ENCODE measurements at regions not wholly inside any gene's neighbourhood (a gene's known extent, or its start where the extent isn't known, plus 50 kb on each side); places are given as distances from the start of the nearest gene placed in this dataset.

GRCh38 chr4:165627548-165627947 lies 245.5 kb upstream of the TLL1 start:
- H3K27me3 ChIP-seq (ENCODE audit: control insufficient read depth, insufficient read depth, low read length), result no peaks in the 10 kb centered on the region
- no peak for TF ChIP-seq CTCF (IDR thresholded peaks at IDR 0.05; ENCODE audit: insufficient read depth, low read length, poor library complexity, severe bottlenecking)
- H3K4me3 ChIP-seq (ENCODE audit: low read depth, low read length), result no peak overlapping the region
- no peaks in the 10 kb centered on the region for H3K36me3 ChIP-seq (ENCODE audit: control insufficient read depth, insufficient read depth, low read length)
- no peak for DNase-seq (ENCODE audit: low read depth)

GRCh38 chr4:165628572-165628971 lies 244.5 kb upstream of the TLL1 start:
- Histone ChIP-seq H3K36me3 (ENCODE audit: control insufficient read depth, insufficient read depth, low read length) (no peaks in the 10 kb centered on the region), H3K4me3 (ENCODE audit: low read depth, low read length) (no peak overlapping the region)

GRCh38 chr4:165630671-165631070 lies 242.4 kb upstream of the TLL1 start:
- H3K27me3 ChIP-seq (ENCODE audit: control insufficient read depth, insufficient read depth, low read length), result no peaks in the 10 kb centered on the region
- no peaks in the 10 kb centered on the region for H3K36me3 ChIP-seq (ENCODE audit: control insufficient read depth, insufficient read depth, low read length)
- no peak overlapping the region for H3K4me3 ChIP-seq (ENCODE audit: low read depth, low read length)
- TF ChIP-seq CTCF (IDR thresholded peaks at IDR 0.05; ENCODE audit: insufficient read depth, low read length, poor library complexity, severe bottlenecking), result no peak
- no peak for DNase-seq (ENCODE audit: low read depth)

More at GRCh38 chr4:165628572-165628971, 244.5 kb upstream of the TLL1 start:
- no peak for DNase-seq (ENCODE audit: low read depth)
- TF ChIP-seq CTCF (IDR thresholded peaks at IDR 0.05; ENCODE audit: insufficient read depth, low read length, poor library complexity, severe bottlenecking), result no peak
- no peaks in the 10 kb centered on the region for H3K27me3 ChIP-seq (ENCODE audit: control insufficient read depth, insufficient read depth, low read length)

DNA sequence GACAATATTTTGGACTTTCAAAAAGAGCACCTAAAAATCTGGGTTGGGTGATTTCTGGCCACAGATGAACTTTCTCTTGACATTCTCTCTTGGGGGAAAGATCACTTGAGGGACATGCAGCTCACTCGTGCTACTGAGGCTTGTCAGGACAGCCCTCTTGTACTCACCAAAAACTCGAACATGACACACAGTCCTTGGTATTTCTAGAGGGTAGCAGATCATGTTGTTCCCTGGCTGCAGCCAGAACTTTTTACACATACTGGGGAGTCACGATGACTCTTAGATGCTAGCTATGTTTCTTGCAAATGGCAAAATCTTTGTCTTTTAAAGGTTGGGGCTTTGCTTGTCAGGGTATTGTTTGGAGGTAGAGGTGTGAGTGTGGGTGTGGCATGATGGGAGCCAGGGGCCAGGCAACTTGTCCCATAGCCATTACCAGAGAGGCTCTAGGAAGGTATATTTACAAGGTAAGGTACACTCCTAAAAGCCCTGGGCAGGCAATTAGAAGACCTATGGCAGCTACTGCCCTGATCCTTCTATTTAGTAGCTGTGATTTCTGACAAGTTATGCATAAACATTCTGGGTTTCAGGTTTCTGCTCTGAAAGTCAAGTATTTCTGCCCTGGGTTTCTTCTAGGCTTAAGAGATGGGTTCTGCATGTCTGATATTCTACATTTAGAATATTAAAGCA lies 241.7 kb upstream of the TLL1 start:
- Histone ChIP-seq H3K36me3 (ENCODE audit: control insufficient read depth, insufficient read depth, low read length) (no peaks in the 10 kb centered on the region), H3K27me3 (ENCODE audit: control insufficient read depth, insufficient read depth, low read length) (no peaks in the 10 kb centered on the region), H3K4me3 (ENCODE audit: low read depth, low read length) (no peak overlapping the region)
- DNase-seq (ENCODE audit: low read depth), result no peak
- no peak for TF ChIP-seq CTCF (IDR thresholded peaks at IDR 0.05; ENCODE audit: insufficient read depth, low read length, poor library complexity, severe bottlenecking)

- TF ChIP-seq CTCF (IDR thresholded peaks at IDR 0.05; ENCODE audit: insufficient read depth, low read length, poor library complexity, severe bottlenecking), result no peak
- DNase-seq (ENCODE audit: low read depth), result no peak
- no peak overlapping the region for H3K4me3 ChIP-seq (ENCODE audit: low read depth, low read length)
- no peaks in the 10 kb centered on the region for H3K27me3 ChIP-seq (ENCODE audit: control insufficient read depth, insufficient read depth, low read length)
- no peaks in the 10 kb centered on the region for H3K36me3 ChIP-seq (ENCODE audit: control insufficient read depth, insufficient read depth, low read length)
These were observed 241.1 kb upstream of the TLL1 start for GRCh38 chr4:165631912-165632311.

DNA sequence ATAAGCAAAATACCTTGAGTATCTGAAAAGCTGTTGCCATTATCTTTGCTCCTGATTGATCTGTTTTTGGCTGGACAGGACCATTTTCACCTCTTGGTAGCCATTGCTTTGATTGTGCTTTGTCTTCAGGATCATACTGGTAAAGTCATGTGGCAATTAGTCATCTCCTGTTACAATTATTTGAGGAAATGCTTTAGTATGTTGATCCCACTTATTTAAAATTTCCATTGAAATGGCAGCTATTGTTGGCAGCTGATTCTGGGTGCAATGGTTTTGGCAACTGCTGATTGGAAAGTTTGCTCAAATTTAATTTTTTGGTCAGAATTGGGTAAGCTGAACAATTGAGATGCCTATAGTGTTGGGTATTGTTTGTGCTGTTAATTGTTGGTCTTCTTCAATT lies 238.3 kb upstream of the TLL1 start:
- Histone ChIP-seq H3K36me3 (ENCODE audit: control insufficient read depth, insufficient read depth, low read length) (no peaks in the 10 kb centered on the region), H3K4me3 (ENCODE audit: low read depth, low read length) (no peak overlapping the region), H3K27me3 (ENCODE audit: control insufficient read depth, insufficient read depth, low read length) (no peaks in the 10 kb centered on the region)
- DNase-seq (ENCODE audit: low read depth), result no peak
- no peak for TF ChIP-seq CTCF (IDR thresholded peaks at IDR 0.05; ENCODE audit: insufficient read depth, low read length, poor library complexity, severe bottlenecking)
